ENCODE measurements at regions not wholly inside any gene's neighbourhood (a gene's known extent, or its start where the extent isn't known, plus 50 kb on each side); places are given as distances from the start of the nearest gene placed in this dataset.

DNA sequence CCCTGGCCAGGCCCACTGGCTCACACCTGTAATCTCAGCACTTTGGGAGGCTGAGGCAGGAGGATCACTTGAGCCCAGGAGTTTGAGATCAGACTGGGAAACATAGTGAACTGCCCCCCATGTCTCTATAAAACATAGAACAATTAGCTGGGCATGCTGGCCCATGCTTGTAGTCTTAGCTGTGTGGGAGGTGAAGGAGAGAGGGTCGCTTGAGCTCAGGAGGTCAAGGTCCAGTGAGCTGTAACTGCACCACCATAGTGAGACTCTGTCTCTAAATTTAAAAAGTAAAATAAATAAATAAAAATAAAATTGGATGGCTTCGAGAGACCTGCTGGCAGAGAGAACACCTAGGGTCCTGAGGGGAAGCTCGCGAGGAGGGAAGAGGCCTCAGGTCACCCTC is 69.9 kb upstream of the PARD3 start:
- TF ChIP-seq, protein P1, sequence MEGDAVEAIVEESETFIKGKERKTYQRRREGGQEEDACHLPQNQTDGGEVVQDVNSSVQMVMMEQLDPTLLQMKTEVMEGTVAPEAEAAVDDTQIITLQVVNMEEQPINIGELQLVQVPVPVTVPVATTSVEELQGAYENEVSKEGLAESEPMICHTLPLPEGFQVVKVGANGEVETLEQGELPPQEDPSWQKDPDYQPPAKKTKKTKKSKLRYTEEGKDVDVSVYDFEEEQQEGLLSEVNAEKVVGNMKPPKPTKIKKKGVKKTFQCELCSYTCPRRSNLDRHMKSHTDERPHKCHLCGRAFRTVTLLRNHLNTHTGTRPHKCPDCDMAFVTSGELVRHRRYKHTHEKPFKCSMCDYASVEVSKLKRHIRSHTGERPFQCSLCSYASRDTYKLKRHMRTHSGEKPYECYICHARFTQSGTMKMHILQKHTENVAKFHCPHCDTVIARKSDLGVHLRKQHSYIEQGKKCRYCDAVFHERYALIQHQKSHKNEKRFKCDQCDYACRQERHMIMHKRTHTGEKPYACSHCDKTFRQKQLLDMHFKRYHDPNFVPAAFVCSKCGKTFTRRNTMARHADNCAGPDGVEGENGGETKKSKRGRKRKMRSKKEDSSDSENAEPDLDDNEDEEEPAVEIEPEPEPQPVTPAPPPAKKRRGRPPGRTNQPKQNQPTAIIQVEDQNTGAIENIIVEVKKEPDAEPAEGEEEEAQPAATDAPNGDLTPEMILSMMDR (IDR thresholded peaks at IDR 0.05), result no peak
- no peak for TF ChIP-seq POLR2A (IDR thresholded peaks at IDR 0.05)
